ENCODE measurements at regions not wholly inside any gene's neighbourhood (a gene's known extent, or its start where the extent isn't known, plus 50 kb on each side); places are given as distances from the start of the nearest gene placed in this dataset.

DNA sequence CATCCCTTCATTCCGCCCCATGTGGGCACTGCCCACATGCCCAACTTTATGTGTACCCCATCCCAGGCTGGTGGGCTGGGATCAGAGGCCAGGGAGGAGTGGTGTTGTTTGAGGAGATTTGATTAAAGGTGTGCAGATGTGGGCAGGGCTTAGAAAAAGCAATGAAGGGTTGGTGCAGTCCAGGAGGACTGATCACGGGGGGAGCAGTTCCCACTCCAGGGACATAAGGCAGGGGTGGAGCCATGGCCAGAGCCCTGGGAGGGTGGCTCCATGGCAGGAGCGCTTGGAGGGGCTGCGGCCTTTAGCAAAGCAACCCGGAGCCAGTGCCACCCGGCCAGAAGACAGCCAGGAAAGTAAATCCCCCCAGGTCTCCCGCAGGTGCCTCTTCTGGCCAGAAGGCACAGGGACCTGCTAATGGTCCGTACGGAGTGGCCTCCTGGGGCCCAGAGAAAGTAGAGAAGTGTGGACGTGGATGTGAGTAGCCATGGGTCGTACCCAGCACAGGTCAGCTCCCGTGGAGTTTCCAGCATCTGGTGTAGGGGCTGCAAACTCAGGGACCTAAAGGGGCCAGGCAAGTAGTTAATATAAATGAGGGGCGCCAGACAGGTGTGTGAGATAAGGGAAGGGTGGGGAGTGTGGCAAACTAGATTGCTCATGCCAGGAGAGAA is 62.1 kb upstream of the APCDD1L start:
- TF ChIP-seq CTCF (IDR thresholded peaks at IDR 0.05; ENCODE audit: low read depth, low read length) (no peak), EZH2phosphoT487 (IDR thresholded peaks at IDR 0.05; ENCODE audit: low read depth) (no peak)
